Activated CD4-positive, alpha-beta T cell treated with anti-CD3 and anti-CD28 coated beads for 24 hours (primary cell): ENCODE measurements at regions not wholly inside any gene's neighbourhood (a gene's known extent, or its start where the extent isn't known, plus 50 kb on each side); places are given as distances from the start of the nearest gene placed in this dataset.
"Not testable (repeated sequence)": the region's sequence is repeated elsewhere in the genome, so short reads cannot be mapped to it uniquely, and the experiment has no call there.

ENCODE experiments used
- DNase-seq, 2 donors: peaks; one replicate each; pipeline ENCODE4 v3.0.0-alpha.2; 2020; ENCODE audit warnings: low read depth in 2 of 2

DNA sequence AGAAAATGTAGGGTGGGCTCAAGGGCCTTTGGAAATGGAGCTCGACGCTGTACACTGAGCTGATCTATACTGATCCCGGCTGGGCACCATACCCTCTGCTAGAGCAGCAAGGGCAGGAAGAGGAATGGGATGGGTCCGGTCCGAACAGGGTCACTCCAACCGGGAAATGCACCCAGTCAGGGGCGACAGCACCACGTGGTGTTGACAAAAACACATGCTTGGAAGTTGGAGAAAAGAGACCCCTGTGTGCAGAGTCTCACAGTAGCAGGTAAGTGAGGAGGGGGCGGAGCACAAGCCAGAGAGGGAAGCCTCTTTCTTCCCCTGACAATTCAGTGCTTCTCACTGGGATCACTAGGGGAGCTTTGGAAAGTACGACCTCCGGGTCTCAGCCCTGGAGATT is 84.1 kb upstream of the ASB18 start:
- DNase-seq: no peak

DNA sequence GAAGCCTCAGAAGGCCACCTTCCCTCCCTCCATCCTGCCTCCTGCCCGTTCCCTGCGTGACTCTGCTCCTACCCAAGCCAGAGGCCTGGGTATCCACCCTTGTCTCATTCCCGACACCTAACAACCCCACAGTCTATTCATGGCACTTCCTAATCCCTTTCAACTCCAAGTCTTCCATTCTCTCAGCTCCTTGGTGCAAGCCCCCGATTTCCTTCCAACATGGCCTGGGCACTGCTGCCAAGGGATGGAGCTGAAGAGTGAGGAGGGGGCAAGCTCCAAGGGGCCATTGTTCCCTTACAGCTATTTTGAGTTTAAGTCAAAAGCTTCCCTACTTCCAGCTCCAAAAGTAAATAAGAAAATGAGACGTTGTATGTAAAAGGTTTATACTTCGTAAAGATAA is 84.8 kb upstream of the ASB18 start:
- DNase-seq: no peak

GRCh38 chr2:236350426-236350825 is 86.2 kb upstream of the ASB18 start:
- no peak for DNase-seq

DNA sequence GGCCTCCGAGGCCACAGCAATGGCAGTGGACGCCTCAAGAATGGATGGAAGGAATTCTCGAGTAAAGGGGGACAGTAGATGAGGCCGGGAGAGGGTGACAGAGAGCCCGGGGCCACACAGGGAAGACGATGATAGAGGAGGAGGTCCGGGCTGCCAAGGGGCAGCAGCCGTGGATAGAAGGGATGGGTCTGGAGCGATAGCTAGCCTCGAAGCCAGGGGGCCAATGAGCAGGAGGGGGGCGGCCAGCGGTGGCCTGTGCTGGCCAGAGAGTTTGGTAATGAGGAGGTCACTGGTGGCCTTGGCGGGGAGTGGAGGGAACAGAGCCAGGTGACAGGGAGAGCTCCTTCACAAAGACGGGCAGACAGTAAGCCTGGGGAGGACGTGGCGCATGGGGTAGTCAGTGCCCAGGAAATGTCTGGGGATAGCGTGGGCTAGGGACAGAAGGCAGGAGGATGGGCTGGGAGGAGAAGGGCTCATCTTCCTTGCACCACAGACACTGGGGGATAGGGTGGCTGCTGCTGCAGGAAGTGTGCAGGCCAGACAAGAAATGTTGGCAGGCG is 87.8 kb upstream of the ASB18 start:
- no peak for DNase-seq

DNA sequence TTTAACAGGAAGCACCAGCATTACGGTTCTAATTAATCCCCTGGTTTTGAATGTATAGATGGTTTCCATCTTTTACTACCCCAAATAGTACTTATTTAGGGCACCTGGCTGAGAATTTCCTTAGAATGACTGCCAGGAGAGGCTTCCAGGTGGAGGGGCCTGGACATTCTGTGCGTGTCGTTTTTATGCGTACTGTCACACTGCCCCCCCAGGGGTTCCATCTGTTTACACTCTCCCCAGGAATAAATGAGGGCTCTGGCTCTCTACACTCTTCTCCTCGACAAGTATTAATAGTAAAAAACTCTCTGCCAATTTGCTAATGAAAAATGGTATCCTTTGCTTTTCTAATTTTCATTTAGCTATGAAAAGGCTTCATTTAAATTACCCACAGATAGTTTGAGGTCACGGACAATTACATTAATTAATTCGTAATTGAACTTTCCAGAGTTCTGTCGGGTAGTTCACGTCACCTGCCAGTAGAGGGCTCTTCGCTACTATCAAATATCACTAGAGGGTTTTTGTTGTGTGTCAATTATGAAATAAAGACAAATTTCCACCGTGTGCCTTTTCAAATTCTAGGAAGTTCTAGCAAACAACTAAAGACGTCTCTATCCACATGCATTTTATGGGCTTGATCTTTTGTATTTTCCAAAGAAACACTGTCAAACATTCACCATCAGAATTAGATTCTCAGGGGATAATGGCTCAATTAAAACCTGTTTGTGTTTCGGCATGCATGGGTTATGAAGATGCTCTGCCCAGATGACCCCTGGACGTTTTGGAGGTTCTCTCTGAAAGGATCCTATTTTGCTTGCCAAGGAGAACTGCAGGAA is 88.8 kb upstream of the ASB18 start:
- peak in 1 of 2 donors; percentile 14 for DNase-seq

- DNase-seq: no peak
Measured at GRCh38 chr2:236353594-236353942, 89.4 kb upstream of the ASB18 start.

GRCh38 chr2:236354056-236354940 is 90.1 kb upstream of the ASB18 start:
- no peak for DNase-seq

GRCh38 chr2:236354973-236355595 is 90.9 kb upstream of the ASB18 start:
- DNase-seq: no peak

DNA sequence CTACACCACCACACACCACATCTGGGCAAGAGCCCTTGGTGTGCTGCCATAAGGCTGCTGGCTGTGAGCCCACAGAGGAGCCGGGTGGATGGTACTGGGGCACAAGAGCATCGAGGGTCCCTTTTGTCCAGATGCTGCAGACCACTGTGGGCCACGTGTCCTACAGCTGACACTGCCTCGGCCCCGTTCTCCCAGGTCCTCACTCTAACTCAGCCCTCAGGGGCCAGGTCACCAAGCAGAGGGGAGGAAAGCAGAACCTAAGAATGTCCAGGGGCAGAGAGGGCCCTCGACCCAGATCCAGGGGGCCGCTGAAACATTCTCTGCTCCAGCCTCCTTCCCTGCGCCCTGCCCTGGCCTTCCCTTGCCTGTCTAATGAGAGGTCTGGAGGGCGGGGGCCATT is 91.7 kb upstream of the ASB18 start:
- DNase-seq: no peak

GRCh38 chr2:236356321-236356720 is 92.1 kb upstream of the ASB18 start:
- DNase-seq: not testable (repeated sequence)

- not testable (repeated sequence) for DNase-seq
Measured at GRCh38 chr2:236358482-236358881, 94.3 kb upstream of the ASB18 start.

- no peak for DNase-seq
Measured at GRCh38 chr2:236359426-236360045, 95.3 kb upstream of the ASB18 start.

DNA sequence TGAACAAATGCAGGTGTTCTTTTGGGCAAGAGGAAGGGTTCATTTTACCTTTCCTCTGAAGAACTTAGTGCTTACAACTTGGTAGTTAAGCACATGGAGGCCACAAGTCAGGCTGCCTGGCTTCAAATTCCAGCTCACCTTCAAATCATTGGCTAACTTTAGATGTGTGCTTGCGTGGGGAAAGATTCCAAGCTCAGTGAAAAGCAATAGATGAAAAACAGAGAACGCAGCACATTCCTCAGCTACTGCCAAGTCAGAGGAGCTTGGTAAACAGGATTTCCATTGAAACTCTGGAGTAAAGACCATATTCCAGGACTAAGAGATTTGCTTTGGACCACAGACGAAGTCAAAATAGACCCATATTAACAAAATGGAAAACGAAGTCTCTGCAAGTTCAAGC is 96.3 kb upstream of the ASB18 start:
- DNase-seq: no peak

GRCh38 chr2:236363711-236364277 is 99.6 kb upstream of the ASB18 start:
- DNase-seq: no peak

DNA sequence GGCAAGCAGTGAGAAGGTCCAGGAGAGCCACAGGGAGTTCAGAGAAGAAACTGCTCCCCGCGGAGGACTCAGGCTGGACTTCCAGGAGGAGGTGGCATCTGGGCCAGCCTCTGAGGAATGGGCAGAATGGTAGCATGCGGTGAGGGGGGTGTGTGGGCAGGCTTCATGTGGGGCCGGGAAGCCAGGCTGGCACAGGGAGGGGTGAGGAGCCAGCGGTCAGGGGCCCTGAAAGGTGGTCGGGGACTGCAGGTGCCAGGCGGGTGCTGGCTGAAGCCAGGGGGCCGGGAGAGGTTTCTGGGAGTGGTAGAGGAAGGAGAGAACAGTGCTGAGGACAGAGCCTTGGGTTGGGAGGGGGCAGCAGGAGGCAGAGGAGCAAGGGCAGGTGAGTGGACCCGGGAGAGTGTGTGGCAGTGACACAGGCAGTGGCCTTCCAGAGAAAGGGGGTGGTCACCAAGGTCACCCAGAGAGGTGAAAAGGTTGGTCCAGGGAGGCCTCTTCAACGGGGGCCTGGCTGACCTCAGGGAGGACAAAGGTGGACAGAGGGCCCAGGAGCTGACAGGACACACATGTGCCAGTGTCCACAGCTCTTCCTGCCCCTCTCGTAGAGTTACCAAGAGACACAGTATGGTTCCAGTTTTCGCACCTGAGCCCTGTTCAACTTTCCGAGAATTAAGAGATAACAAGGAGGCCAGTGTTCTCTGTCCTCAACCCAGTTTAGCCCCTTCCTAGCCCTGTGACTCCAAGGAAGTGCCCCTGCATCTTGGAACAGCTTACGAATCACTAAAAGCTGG is 101.2 kb upstream of the ASB18 start:
- no peak for DNase-seq

GRCh38 chr2:236366049-236366387 is 101.8 kb upstream of the ASB18 start:
- no peak for DNase-seq

- no peak for DNase-seq
Measured at GRCh38 chr2:236366397-236366796, 102.2 kb upstream of the ASB18 start.

GRCh38 chr2:236367506-236368289 is 103.5 kb upstream of the ASB18 start:
- no peak for DNase-seq

- DNase-seq: no peak
Measured at GRCh38 chr2:236369661-236370062, 105.5 kb upstream of the ASB18 start.

- DNase-seq: no peak
Measured at GRCh38 chr2:236370847-236371409, 106.7 kb upstream of the ASB18 start.
